Smooth muscle cell (in vitro differentiated cells): ENCODE measurements at regions not wholly inside any gene's neighbourhood (a gene's known extent, or its start where the extent isn't known, plus 50 kb on each side); places are given as distances from the start of the nearest gene placed in this dataset.

Source experiments
- DNase-seq: peaks from one replicate; lab custom pipeline; 2025; ENCODE audit not compliant: unreplicated experiment; lab: John Stamatoyannopoulos, UW
- H2AFZ ChIP-seq: fragments of 200-600 bp; sonication (generic); 2 replicates; pipeline ENCODE4 v1.6.0; 2016; ENCODE audit warnings: antibody characterized with exemption, low read depth, mild to moderate bottlenecking
- H3F3A ChIP-seq: fragments of 200-600 bp; sonication (generic); 2 replicates; pipeline ENCODE4 v1.6.0; 2017; ENCODE audit warnings: antibody characterized with exemption, low read depth
- H3K27ac ChIP-seq: fragments of 200-600 bp; sonication (generic); 2 replicates; pipeline ENCODE4 v1.5.1; 2016; ENCODE audit warnings: low read depth, mild to moderate bottlenecking
- H3K27me3 ChIP-seq: fragments of 200-600 bp; sonication (generic); 2 replicates; pipeline ENCODE4 v1.6.1; 2016; ENCODE audit warnings: low read depth, mild to moderate bottlenecking
- H3K36me3 ChIP-seq: fragments of 200-600 bp; sonication (generic); 2 replicates; pipeline ENCODE4 v1.5.1; 2016; ENCODE audit warnings: low read depth
- H3K4me1 ChIP-seq: fragments of 200-600 bp; sonication (generic); 2 replicates; pipeline ENCODE4 v1.5.1; 2016; ENCODE audit warnings: low read depth
- H3K4me2 ChIP-seq: fragments of 200-600 bp; sonication (generic); 2 replicates; pipeline ENCODE4 v1.6.0; 2016; ENCODE audit warnings: mild to moderate bottlenecking
- H3K4me3 ChIP-seq: fragments of 200-600 bp; sonication (generic); 2 replicates; pipeline ENCODE4 v1.5.1; 2016; ENCODE audit warnings: mild to moderate bottlenecking
- H3K79me2 ChIP-seq: fragments of 200-600 bp; sonication (generic); 2 replicates; pipeline ENCODE4 v1.6.0; 2016; ENCODE audit warnings: low read depth, mild to moderate bottlenecking
- H3K9ac ChIP-seq: fragments of 200-600 bp; sonication (generic); 2 replicates; pipeline ENCODE4 v1.6.0; 2016; ENCODE audit warnings: low read depth
- H3K9me3 ChIP-seq: fragments of 200-600 bp; sonication (generic); replicated peaks from 2 replicates; pipeline ENCODE4 v1.5.1; 2016; ENCODE audit warnings: low read depth
- H4K20me1 ChIP-seq: fragments of 200-600 bp; sonication (generic); 2 replicates; pipeline ENCODE4 v1.6.0; 2016; ENCODE audit warnings: low read depth
- CTCF ChIP-seq: fragments of 200-600 bp; sonication (generic); IDR thresholded peaks from 2 replicates; pipeline ENCODE4 v1.5.1; 2017; ENCODE audit warnings: borderline replicate concordance, mild to moderate bottlenecking, antibody characterized with exemption; ENCODE audit not compliant: insufficient read depth, poor library complexity, severe bottlenecking
- WGBS: methylation state at CpG from one replicate; pipeline ENCODE4 v1.1.7; 2016; ENCODE audit warnings: low lambda C conversion rate; 5-methylcytosine and 5-hydroxymethylcytosine counted together

GRCh38 chr10:58992830-58993460, 183.5 kb upstream of the PHYHIPL start:
- H3K79me2 ChIP-seq: no peaks in the 10 kb centered on the region
- WGBS: 88% methylated on average over 4 of the region's 4 CpGs
- no peaks in the 10 kb centered on the region for H3K4me1 ChIP-seq
- no peak for TF ChIP-seq CTCF
- no peak overlapping the region for H3K4me2 ChIP-seq
- H3K27ac ChIP-seq: no peak overlapping the region
- H2AFZ ChIP-seq: no peak overlapping the region
- no peaks in the 10 kb centered on the region for H3F3A ChIP-seq
- no peak overlapping the region for H3K9ac ChIP-seq
- H3K27me3 ChIP-seq: no peaks in the 10 kb centered on the region
- no peaks in the 10 kb centered on the region for H3K9me3 ChIP-seq
- H4K20me1 ChIP-seq: no peaks in the 10 kb centered on the region
- H3K4me3 ChIP-seq: no peak overlapping the region
- no peak for DNase-seq
- H3K36me3 ChIP-seq: no peaks in the 10 kb centered on the region

GRCh38 chr10:58993480-58994221, 182.8 kb upstream of the PHYHIPL start:
- TF ChIP-seq CTCF: no peak
- H4K20me1 ChIP-seq: no peaks in the 10 kb centered on the region
- no peaks in the 10 kb centered on the region for H3K36me3 ChIP-seq
- no peaks in the 10 kb centered on the region for H3K79me2 ChIP-seq
- H3K4me3 ChIP-seq: no peak overlapping the region
- no peak overlapping the region for H3K4me2 ChIP-seq
- DNase-seq: no peak
- no peaks in the 10 kb centered on the region for H3K9me3 ChIP-seq
- WGBS: 77% methylated on average over 7 of the region's 7 CpGs
- no peak overlapping the region for H3K27ac ChIP-seq
- H3K4me1 ChIP-seq: no peaks in the 10 kb centered on the region
- no peaks in the 10 kb centered on the region for H3F3A ChIP-seq
- no peak overlapping the region for H3K9ac ChIP-seq
- no peak overlapping the region for H2AFZ ChIP-seq
- no peaks in the 10 kb centered on the region for H3K27me3 ChIP-seq

DNA sequence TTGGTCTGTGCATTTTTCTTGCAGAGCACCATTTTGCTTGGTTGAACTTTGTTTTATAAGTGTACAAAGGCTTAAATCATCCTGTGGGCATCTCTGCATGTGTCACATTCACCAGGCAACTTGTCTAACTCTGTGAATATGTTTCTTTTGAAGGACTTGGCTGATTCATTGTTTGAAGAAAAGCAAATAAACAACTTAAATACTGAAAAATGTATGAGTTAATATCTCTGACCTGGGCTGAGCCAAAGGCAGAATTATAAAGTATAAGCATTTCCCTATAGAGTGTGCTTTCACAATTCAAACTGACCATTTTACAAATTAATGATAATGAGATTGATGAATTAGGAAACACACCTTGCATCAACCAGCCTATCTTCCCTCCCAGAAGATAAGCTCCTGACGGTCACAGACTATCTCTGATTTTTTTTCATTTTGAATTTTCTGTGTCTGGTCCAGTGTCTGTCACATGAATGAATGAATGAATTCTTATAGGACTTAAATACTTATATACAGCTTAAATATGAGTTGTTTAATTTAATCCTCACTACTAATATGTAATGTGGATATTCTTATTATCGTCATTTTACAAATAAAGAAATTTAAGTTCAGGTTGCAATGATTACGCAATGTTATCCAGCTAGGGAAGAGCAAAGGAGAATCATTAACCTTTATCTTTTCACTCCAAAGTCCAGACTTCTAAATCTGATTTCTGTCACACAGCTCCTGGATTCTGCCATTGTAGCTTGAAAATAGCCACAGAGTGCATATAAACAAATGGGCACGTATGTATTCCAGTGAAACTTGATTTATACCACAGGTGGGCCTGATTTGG, 182.0 kb upstream of the PHYHIPL start:
- Histone ChIP-seq H3K9ac (no peak overlapping the region), H3K9me3 (no peaks in the 10 kb centered on the region), H3F3A (no peaks in the 10 kb centered on the region), H3K27ac (no peak overlapping the region), H3K36me3 (no peaks in the 10 kb centered on the region), H3K79me2 (no peaks in the 10 kb centered on the region), H2AFZ (no peak overlapping the region), H3K4me2 (no peak overlapping the region), H4K20me1 (no peaks in the 10 kb centered on the region), H3K4me3 (no peak overlapping the region), H3K4me1 (no peaks in the 10 kb centered on the region), H3K27me3 (no peaks in the 10 kb centered on the region)
- DNase-seq: no peak
- whole genome bisulfite sequencing: 89% methylated on average over 4 of the region's 4 CpGs
- no peak for TF ChIP-seq CTCF
